AG04450 (cell line): ENCODE measurements at regions not wholly inside any gene's neighbourhood (a gene's known extent, or its start where the extent isn't known, plus 50 kb on each side); places are given as distances from the start of the nearest gene placed in this dataset.

Source experiments
- CTCF ChIA-PET: fragments of 300-600, 350-600 bp; formaldehyde crosslinking; extraction: SDS; loops from one replicate; lab custom pipeline; 2022; ENCODE audit warnings: antibody characterized with exemption, inconsistent platforms; lab: Charles Lee
- POLR2A ChIA-PET: fragments of 350-600 bp; formaldehyde crosslinking; extraction: SDS; loops from one replicate; lab custom pipeline; 2021; ENCODE audit warnings: antibody characterized with exemption, inconsistent platforms; lab: Yijun Ruan, JAX
- DNase-seq: peaks from one replicate; pipeline ENCODE4 v3.0.0-alpha.2; 2011; ENCODE audit warnings: low read depth, low spot score
- H3K27ac ChIP-seq: one replicate; pipeline ENCODE4 v1.5.1; 2012; ENCODE audit warnings: low read depth, low read length, control low read depth
- H3K27me3 ChIP-seq: one replicate; pipeline ENCODE4 v1.6.0; 2012; ENCODE audit warnings: low read length; ENCODE audit not compliant: control insufficient read depth, insufficient read depth
- H3K4me3 ChIP-seq: 2 replicates; pipeline ENCODE4 v1.5.1; 2011; ENCODE audit warnings: mild to moderate bottlenecking, low read depth, low read length, control low read depth
- H3K9me3 ChIP-seq: 2 replicates; pipeline ENCODE4 v1.5.1; 2012; ENCODE audit warnings: low read length; ENCODE audit not compliant: control insufficient read depth, insufficient read depth
- TF ChIP-seq, protein P1 (sequence below): IDR thresholded peaks from 2 replicates; pipeline ENCODE4 v1.5.1; 2011; ENCODE audit warnings: low read depth, low read length, control low read depth, inconsistent platforms

DNA sequence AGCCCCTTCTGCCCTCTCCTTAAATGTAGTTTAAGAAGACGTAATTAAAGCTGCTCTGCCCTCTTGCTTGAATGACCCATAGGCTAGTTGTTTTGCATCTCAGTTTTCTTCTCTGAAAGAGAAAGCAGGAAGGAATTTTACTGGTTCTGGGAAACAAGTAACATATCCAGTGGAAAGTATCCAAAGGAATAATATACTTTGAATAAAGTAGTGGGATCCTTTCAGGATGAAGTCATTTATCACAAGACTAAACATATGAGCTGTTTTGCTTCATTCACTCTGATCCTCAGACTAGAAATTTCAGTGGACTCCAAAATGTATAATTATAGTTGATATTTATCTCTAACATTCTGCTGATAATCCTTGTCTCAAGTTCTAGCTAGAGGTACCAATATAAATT, 1297.6 kb upstream of the GOT2 start:
- TF ChIP-seq, protein P1, sequence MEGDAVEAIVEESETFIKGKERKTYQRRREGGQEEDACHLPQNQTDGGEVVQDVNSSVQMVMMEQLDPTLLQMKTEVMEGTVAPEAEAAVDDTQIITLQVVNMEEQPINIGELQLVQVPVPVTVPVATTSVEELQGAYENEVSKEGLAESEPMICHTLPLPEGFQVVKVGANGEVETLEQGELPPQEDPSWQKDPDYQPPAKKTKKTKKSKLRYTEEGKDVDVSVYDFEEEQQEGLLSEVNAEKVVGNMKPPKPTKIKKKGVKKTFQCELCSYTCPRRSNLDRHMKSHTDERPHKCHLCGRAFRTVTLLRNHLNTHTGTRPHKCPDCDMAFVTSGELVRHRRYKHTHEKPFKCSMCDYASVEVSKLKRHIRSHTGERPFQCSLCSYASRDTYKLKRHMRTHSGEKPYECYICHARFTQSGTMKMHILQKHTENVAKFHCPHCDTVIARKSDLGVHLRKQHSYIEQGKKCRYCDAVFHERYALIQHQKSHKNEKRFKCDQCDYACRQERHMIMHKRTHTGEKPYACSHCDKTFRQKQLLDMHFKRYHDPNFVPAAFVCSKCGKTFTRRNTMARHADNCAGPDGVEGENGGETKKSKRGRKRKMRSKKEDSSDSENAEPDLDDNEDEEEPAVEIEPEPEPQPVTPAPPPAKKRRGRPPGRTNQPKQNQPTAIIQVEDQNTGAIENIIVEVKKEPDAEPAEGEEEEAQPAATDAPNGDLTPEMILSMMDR: no peak
- ChIA-PET CTCF (no interaction called here), POLR2A (no interaction called here)
- Histone ChIP-seq H3K27ac (no peak overlapping the region), H3K4me3 (no peak overlapping the region), H3K9me3 (no peaks in the 10 kb centered on the region; the same call in 1 of the 2 replicates), H3K27me3 (no peaks in the 10 kb centered on the region)
- no peak for DNase-seq

DNA sequence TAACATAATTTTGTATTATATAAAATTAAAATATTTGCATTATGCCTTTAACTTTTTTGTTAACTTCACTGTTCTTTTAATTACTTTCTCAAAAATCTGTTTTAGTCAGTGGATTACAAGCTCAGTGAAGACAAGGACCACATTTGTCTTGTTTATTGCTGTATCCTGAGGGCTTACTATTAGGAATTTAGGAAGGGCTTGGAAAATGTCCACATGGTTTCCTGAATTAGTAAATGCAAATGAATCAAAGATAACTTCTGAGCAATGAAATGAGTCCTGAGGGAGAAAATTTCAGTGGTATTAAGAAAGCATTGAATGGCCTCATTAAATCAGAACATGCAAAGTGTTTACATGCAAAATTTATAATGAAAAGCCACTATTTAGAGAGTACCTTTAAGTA, 1293.2 kb upstream of the GOT2 start:
- POLR2A ChIA-PET: no interaction called here
- Histone ChIP-seq H3K27ac (no peak overlapping the region), H3K4me3 (no peak overlapping the region), H3K9me3 (no peaks in the 10 kb centered on the region; the same call in 1 of the 2 replicates), H3K27me3 (no peaks in the 10 kb centered on the region)
- CTCF ChIA-PET: no interaction called here
- DNase-seq: no peak
- TF ChIP-seq, protein P1: no peak

DNA sequence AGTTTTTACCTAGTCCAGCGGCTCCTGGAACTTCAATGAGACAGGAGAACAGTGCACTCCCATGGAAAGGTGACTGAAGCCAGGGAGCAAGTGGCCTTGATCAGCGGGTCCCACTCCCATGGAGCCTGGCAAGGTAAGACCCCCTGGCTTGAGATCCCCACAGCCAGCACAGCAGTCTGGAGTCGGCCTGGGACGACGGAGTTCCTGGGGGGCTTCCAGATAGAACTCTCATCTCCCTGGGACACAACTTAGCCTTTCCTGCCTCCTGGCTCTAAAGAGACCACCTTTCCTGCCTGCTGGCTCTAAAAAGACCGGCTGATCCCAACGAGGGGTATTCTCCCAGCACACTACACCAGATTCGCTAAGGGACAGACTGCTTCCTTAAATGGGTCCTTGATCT, 1279.0 kb upstream of the GOT2 start:
- ChIA-PET POLR2A (no interaction called here), CTCF (no interaction called here)
- TF ChIP-seq, protein P1: no peak
- H3K9me3 ChIP-seq: peaks cover 14% of the 10 kb centered on the region
- DNase-seq: no peak
- H3K27ac ChIP-seq: no peak overlapping the region
- H3K27me3 ChIP-seq: no peaks in the 10 kb centered on the region
- no peak overlapping the region for H3K4me3 ChIP-seq

DNA sequence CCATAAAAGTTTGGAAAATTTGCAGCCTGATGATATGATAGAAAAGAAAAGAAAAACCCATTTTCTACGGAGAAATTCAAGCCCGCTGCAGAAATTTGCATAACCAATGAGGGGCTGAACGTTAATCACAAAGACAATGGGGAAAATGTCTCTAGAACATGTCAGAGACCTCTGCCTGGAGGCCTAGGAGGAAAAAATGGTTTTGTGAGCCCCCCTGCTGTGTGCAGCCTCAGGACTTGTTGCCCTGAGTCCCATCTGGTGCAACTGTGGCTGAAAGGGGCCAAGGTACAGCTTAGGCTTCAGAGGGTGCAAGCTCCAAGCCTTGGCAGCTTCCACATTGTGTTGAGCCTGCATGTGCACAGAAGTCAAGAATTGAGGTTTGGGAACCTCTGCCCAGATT, 1267.4 kb upstream of the GOT2 start:
- TF ChIP-seq, protein P1: no peak
- H3K27ac ChIP-seq: no peak overlapping the region
- H3K9me3 ChIP-seq: peaks cover 3% of the 10 kb centered on the region
- H3K27me3 ChIP-seq: no peaks in the 10 kb centered on the region
- ChIA-PET POLR2A (no interaction called here), CTCF (no interaction called here)
- H3K4me3 ChIP-seq: no peak overlapping the region
- no peak for DNase-seq

DNA sequence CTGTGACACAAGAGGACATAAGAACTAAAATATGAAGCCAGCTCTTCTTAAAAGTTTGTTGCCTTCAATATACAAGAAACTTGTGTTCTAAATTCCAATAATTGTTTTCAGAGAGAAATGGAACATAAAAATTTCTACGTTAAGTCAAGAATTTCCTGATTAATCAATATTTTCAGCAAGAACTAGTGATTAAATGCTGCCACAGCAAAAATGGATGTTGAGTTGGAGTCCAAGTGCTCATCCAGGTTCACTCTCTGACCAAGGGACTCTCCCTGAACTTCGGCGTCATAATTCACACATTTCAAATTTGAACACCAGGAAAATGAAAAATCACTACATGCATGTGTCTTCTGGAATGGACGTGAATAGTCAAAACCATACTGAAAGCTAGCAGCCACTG, 1263.6 kb upstream of the GOT2 start:
- H3K4me3 ChIP-seq: no peak overlapping the region
- TF ChIP-seq, protein P1: no peak
- DNase-seq: no peak
- no peaks in the 10 kb centered on the region for H3K27me3 ChIP-seq
- no peak overlapping the region for H3K27ac ChIP-seq
- peaks cover 12% of the 10 kb centered on the region for H3K9me3 ChIP-seq
- POLR2A ChIA-PET: interaction anchor here (0.6 kb wide), 1 partner anchor 1868 kb away, joined by 7 read pairs; no protein-coding TSS in a partner anchor
- CTCF ChIA-PET: no interaction called here
